ENCODE measurements at regions not wholly inside any gene's neighbourhood (a gene's known extent, or its start where the extent isn't known, plus 50 kb on each side); places are given as distances from the start of the nearest gene placed in this dataset.

DNA sequence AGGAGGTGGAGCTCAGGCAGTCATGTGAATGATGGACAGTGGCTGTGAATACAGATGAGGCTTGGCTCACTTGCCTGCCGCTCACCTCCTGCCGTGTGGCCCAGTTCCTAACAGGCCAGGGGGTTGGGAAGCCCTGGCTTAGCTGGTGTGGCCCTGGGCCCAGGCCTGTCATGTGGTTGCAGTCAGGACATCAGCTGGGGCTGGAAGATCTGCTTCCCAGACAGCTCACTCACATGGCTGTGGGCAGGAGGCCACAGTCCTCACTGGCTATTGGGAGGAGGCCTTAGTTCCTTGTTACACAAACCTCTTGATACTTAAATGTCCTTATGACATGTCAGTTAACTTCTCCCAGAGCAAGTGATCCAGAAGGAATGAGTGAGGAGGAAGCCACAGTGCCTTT is 138.8 kb upstream of the CSF3R start:
- no peak for TF ChIP-seq EZH2 (IDR thresholded peaks at IDR 0.05; ENCODE audit: borderline replicate concordance, insufficient read depth, low read depth, low read length, poor library complexity, severe bottlenecking)
- TF ChIP-seq, protein P1, sequence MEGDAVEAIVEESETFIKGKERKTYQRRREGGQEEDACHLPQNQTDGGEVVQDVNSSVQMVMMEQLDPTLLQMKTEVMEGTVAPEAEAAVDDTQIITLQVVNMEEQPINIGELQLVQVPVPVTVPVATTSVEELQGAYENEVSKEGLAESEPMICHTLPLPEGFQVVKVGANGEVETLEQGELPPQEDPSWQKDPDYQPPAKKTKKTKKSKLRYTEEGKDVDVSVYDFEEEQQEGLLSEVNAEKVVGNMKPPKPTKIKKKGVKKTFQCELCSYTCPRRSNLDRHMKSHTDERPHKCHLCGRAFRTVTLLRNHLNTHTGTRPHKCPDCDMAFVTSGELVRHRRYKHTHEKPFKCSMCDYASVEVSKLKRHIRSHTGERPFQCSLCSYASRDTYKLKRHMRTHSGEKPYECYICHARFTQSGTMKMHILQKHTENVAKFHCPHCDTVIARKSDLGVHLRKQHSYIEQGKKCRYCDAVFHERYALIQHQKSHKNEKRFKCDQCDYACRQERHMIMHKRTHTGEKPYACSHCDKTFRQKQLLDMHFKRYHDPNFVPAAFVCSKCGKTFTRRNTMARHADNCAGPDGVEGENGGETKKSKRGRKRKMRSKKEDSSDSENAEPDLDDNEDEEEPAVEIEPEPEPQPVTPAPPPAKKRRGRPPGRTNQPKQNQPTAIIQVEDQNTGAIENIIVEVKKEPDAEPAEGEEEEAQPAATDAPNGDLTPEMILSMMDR (IDR thresholded peaks at IDR 0.05) = no peak

Data from B cell (primary cell).